HG03095 (cell line): ENCODE measurements at regions not wholly inside any gene's neighbourhood (a gene's known extent, or its start where the extent isn't known, plus 50 kb on each side); places are given as distances from the start of the nearest gene placed in this dataset.
"Not testable (repeated sequence)": the region's sequence is repeated elsewhere in the genome, so short reads cannot be mapped to it uniquely, and the experiment has no call there.

Experiments
- ATAC-seq: cut with Tn5 transposase; IDR thresholded peaks from one replicate; pipeline ENCODE4 v1.9.1; 2021; ENCODE audit warnings: moderate library complexity; ENCODE audit not compliant: unreplicated experiment

DNA sequence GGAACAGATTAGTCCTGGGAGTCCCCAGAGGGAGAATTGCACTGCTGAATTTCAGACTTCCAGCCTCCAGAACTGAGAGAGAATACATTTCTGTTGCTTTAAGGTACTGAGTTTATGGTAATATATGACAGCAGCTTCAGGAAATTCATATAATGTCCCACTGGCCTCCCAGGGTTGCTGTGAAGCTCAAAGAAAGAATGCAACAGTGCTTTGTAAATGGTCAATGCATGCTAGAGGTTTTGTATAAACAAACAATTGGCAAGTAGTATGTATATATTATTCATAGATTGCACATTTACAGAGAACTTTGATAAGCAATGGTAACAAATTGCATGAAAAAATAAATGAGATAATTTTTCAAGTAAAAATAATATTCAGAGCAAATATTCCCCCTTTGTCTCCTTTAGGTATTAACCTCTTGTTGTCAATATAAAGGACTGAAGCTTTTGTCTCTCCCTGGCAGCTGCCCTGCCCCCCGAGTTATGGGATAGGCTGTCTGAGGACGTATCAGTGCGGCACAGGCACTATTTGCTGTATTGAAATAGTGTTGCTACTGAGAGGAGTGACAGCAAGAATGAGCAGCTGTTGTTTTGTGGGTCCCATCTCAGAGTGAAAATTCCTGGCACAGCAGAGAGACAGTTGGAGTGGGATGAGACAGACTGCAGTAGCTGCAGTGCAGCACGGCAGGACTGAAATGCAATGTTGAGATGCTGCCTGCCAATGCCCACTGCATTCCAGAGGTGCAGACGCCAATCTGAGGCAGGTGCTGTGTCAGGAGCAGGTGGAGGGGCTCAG lies 194.2 kb upstream of the GLRA1 start:
- ATAC-seq: no peak

DNA sequence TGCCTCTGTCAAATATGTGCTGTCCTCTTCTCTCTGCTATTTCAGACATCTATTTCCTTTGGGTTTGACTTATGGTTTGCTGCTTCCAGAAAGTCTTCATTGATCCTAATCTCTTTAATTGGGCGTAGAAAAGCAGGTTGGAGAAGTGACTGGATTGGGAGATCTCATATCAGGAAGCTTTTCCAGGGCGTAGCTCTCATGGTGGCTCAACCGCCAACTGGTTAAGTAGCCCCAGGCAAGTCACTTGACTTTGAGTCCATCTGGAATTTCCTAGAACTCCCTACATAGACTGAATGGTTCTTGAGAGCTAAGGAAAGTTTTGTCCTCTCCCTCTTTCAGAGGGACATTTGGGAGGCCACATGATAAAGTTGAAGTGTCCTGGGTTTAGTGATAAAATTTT lies 192.3 kb upstream of the GLRA1 start:
- ATAC-seq: no peak

DNA sequence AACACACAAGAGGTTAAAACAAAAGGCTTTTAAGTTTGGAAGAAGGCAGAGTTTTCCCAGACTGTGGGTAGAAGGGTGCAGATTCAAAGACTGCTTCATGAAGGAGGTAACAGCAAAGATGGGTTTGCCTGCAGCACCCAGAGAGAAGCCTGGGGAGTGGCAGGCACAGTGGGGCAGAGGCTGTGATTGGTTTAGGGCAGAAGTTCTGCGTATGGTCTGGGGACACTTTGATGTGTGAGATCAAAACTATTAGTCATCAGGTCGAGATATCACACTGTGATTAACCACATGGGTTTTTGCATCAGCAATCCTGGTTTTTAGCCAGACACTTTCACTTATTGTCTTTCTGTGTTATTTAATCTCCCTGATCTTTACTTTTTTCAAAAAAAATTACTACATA lies 188.8 kb upstream of the GLRA1 start:
- no peak for ATAC-seq

DNA sequence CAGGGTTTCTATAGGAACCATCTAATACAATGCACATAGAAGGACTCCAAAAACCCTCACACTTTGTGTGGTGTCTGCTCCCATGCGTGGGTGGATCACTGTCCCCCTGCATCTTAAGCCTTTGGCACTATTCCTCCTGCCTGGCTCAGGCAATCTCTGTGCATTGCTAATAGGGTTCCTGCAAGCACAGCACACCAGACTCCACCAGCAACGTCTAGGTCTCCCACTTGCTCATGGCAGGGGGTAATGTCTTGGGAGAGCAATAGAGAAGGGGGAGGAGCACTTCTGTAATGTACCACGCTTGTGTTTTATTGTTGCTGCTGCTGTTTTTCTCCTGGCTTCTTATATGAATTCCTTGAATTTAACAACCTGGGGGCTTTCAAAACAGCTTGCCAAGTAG lies 182.6 kb upstream of the GLRA1 start:
- no peak for ATAC-seq

DNA sequence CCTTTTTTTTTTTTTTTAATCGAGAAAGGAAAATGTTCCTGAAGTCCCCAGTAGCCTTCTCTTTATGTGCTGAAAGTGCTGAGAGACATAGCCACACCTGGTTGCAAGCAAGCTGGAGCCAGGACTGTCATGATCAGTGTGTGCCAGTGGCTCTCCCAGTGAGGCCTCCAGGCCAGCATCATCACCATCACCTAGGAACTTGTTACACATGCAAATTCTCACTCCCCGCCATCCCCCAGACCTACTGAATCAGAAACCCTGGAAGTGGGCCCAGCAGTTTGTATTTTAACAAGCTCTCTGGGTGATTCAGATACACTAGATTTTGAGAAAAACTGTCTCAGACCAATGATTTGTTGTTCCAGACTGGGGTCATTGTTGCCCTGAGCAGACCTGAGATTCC lies 181.9 kb upstream of the GLRA1 start:
- ATAC-seq: no peak

DNA sequence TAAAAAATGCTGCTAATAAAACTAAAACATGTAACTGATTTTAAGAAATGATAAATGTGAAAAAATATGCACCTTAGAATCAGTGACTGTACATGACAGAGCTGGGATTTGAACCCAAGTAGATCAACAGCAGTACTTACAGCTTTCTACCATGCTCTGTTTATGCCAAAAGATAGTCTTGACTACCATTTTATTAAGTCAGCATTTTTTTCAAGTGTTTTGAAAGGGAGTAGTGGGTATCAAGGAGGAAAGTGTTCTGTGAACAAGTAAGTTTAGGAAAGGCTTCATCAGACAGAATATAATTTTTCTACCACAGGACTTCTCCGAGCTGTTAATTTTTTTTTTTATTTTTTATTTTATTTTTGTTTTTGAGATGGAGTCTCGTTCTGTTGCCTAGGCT lies 180.4 kb upstream of the GLRA1 start:
- ATAC-seq: no peak

DNA sequence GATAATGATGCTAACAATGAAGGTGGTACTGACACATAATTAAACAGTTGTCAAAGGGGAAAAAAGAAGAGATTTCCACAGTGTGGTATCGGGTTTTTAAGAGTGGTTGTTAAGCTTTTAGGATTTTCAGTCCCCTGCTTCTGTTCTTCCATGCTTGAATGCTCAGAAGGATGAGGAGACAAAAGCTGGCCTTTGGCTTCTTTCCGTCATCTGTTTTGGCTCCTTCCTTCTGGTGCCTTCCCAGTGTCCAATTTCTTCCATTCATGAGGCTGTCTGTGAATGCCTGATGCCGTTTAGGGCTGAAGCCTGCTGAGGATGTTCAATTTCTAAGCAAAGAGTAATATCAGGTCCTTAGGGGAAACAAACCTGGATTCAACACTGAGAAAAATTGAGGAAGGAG lies 179.6 kb upstream of the GLRA1 start:
- ATAC-seq: no peak

DNA sequence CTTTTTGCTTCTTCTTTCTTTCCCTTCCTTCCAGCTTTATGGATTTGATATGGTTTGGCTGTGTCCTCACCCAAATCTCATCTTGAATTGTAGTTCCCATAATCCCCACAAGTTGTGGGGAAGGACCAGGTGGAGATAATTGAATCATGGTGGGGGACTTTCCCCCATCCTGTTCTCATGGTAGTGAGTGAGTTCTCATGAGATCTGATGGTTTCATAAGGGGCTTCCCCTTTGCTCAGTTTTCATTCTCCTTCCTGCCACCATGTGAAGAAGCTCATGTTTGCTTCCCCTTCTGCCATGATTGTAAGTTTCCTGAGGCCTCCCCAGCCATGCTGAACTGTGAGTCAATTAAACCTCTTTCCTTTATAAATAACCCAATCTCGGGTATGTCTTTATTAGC lies 178.3 kb upstream of the GLRA1 start:
- not testable (repeated sequence) for ATAC-seq

DNA sequence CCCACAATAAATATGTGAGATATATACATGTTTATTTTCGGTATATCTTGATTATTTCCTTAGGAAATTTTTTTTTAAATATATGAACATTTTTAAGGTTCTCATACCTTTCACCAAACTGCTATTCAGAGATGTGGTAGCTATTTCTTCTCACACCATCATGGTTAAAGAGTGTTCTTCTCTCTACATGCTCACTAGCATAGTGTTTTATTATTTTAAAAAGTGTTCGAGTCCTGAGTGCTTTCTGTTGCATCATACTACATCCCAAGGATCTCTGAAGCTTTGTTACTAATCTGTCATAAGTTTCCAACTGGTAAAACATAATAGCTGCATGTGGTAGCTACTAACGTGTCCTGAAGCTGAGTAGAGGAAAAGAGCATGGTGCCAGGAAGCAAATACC lies 177.4 kb upstream of the GLRA1 start:
- ATAC-seq: no peak

DNA sequence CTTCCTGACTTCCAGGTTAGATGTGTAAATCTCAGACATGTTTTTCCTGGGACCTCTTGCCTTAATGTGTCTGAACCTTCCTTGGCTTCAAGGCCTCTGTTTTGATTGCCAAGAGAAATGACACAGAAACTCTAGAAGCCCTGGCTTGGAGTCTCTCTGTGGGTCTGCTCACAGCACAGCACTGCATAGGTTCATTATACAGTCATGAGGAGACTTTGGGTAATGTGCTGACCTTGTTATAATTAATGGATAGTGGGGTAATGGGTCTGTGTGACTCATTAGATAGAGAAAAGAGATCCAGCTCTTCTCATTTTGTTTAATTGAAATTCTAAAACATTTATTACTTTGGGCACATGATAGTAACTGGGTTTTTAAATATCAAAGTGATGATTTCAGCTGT lies 175.8 kb upstream of the GLRA1 start:
- no peak for ATAC-seq

DNA sequence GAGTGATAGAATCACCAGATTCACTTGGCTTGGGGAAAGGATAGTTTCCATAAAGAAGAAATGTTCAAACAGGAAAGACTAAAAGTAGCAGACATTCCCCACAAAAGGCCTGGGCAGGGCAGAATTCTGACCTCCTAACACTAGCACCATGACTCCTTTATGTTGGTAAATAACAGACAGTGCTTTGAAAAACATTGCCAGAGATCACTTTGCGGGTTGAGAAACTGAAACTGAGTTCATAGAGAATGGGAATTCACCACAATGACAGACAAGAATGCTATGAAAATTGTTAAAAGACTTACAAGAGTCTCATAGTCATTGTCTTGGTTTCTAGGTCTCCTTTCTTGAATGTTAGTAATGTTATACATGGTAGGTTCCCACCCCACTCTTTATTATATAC lies 172.5 kb upstream of the GLRA1 start:
- ATAC-seq: no peak

DNA sequence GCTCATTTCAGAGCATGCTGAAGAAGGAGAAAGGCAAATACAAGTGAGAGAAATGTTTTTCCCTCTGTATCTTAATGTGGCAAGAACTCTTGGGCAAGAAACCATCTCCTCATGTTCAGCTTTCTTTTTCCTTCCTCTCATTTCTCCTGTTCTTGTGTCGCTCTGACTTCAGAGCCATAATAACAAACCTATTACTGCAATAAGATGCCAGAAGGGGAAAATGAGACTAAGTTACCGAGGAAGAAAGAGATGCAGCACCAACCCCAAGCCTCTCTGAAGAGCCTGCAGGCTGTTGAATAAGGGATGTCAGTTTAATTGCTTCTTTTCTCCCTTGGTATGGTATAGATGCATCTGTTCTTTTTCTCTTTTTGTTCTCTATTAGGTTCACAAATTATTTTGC lies 170.1 kb upstream of the GLRA1 start:
- ATAC-seq: no peak

DNA sequence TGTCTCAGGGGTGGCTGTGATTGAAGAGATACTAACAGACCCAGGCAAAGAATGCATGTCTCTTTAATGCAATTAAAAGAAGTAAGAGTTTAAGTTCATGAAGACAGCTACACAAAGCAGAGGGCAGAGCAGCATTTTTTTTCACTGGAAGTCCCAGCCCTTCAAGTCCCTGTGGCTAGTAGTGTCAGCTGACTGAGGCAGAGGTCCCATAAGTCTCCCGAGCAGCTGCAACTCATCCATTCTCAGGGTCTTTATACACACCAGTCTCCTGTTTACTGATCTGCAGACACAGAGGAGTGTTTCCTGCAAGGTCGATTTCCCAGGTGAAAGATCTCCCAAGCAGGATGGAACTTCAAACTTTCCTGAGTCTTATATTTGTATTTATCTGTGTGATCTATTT lies 169.4 kb upstream of the GLRA1 start:
- ATAC-seq: no peak

DNA sequence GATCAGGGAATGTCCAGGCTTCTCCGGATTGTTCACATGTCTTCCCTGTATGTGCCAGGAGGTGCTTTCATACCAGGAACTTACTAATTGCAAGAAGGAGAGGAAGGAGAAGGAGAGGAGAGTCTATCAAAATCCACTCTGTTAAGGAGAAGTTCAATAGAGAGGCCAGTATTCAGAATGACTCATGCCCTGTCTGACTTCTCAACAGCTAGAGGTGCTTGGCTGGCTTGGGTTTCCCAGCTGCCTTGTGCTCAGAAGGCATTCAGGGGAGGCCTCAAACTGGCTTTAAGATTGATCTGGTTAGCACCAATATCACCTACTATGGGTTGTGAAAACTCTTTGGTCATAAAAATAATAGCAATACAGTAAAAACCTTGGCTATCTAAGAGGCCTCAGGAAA lies 167.9 kb upstream of the GLRA1 start:
- no peak for ATAC-seq

DNA sequence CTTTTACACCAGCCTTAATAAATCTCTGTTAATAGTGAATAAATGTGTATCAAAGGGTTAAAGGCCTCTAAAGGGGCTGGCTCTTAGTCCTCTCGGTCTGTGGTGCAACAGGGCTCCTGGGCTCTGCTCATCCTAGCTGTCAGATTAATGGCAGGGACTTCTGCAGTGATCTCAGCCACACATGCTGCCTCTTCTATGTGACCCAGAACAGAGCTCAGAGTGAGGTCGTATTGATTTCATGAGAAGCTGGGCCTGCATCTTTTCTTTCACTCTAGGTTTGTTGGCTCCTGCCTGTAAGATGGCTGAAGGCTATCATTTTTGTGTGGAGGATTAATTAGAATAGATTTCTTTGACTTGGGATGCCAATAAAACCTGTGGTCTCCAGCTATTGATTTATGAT lies 165.0 kb upstream of the GLRA1 start:
- ATAC-seq: no peak

DNA sequence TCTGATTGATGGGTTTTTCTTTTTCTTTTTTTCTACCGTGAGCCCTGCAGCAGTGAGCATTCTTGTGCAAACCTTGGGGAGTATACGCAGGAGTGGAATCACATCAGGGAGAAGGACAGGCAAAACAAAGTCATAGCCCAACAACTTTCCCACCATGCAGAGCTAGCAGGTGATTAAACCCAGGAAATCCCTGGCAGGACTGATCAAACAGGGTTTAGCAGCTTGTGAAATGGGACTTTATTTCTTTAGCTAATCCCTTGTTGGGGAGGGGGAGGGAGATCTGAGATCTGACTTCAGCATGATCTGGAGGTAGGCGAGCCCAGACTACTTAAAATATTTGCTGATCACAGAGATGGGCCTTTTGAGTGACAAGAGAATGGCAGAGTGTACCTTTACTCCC lies 162.0 kb upstream of the GLRA1 start:
- ATAC-seq: no peak

DNA sequence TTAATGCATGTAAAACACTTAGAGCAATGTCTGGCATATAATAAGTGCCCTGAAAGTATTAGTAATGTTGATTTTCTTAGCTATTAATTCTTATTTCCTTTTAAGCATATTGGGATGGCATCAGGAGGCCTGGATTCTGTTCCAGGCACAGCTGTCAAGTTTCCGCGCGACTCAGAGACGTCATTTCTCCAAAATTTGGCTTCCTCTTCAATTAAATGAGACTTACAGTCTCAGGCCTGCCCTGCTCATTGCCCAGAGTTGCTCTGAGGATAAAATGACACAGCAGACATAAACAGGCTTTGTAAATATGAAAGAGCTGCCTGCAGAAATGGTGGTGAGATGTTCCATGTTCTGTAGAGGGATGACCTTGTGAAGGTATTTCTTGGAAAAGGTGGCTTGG lies 159.8 kb upstream of the GLRA1 start:
- ATAC-seq: no peak

DNA sequence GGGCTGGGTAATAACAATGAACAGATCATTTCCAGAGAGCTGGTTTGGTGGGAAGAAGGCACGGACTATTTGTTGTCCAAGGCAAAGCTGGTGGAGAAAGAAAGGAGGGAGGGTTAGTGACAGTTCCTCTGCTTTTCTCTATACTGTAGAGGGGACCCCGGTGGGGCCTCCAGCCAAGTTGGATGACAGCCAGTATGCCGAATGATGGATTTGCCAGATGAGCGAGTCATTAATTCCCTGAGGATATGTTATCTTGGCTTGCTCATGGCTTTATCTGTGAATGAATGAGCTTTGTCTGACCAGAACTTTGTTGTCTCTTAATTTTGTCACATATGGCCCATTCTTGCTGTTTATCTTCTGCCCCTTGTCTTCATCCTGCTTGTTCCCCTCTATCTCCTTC lies 158.6 kb upstream of the GLRA1 start:
- no peak for ATAC-seq

DNA sequence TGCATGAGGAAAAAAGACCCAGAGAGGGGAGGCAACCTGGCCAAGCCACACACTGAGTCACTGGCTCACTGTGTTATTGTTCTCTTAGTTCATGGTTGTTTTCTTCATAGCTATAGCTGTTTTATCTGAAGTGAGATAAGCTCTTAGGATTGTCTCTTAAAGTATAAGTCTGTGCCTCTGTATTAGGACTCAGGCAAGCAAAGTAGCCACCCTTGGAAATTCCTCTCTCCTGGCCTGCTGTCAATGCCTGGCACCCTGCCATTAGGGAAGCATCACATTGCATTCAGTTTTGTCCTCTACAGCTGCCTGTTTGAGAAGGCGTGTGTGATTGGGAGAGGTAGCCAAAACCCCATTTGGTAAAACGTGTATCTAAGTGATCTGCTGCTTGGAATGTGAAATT lies 147.4 kb upstream of the GLRA1 start:
- ATAC-seq: no peak

DNA sequence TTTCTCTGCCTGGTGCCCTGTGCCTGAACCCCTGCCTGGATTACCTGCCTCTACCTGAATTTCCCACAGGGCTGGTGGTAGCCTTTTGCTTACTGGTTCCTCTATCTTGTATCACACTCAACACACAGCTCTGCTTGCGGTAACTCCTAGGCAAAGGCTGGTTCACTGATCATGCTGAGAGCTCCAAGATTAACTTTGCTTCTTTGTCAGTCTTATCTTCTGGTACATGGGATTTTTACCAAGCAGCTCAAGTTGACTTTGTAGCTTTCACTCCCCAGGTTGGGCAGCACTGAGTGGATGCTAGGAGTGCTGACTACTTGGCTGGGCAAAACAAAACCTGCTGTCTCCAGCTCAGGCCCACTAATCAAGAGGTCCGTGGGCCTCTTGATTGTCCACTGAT lies 145.9 kb upstream of the GLRA1 start:
- ATAC-seq: no peak

DNA sequence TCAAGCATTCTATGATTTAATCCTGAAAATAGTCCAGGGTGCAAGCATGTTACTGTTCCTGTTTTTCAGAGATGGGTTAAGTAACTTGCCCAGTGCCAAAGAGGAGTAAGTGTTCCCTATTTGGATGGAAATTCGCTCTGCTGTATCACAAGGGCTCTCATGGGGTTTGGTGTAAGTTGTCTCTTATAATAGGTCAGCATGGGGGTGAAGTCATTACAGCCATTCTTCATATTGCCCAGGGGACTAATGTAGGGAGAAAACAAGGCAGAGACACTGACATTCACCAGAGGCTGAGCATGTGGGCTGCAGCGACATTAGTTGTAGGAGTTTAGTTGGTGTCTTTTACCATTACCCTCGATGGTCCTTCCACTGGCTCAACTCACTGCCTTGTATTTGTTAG lies 142.1 kb upstream of the GLRA1 start:
- ATAC-seq: no peak

DNA sequence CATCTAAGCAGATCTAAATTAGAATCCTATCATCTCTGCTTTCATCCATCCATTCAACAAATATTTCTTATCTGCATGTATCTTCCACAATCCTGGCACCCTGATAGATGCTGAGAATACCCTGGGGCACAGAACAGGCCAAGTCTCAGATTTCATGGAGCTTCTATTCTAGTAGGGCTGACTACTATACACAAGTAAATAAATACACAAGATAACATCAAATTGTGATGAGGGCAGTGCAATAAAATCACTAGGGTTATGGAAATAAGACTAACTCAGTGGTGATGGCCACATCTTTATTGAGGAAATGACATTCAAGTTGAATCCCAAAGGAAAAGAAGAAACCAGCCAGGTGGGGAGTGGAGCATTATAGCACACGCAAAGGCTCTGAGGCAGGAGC lies 138.4 kb upstream of the GLRA1 start:
- ATAC-seq: no peak

DNA sequence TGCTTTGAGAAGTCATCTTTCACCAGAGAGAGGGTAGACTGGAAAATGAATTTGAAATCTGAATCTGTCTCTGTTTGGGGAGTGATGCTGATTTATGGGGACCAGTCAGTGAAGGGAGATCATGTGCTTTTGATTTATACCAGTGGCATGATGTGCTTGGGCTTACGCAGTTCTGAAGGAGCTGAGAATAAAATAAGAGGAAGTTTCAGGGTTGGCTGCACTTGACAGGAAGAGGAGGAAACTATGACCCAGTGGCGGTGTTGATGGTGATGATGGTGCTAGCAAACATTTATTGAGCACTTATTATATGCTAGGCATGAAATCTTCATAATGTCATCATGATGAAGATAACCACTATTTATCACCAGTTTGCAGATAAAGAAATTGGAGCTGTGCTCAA lies 136.4 kb upstream of the GLRA1 start:
- no peak for ATAC-seq
